MCF 10A (cell line): ENCODE measurements at regions not wholly inside any gene's neighbourhood (a gene's known extent, or its start where the extent isn't known, plus 50 kb on each side); places are given as distances from the start of the nearest gene placed in this dataset.

Source experiments
- BruUV-seq: library from RNA; stranded (reverse); fragments of 400-500 nt; replicated peaks from 2 replicates; lab custom pipeline; 2021; lab: Mats Ljungman, UMichigan
- CTCF ChIA-PET: fragments of 300-600 bp; sonication (Branson Sonifier 250); formaldehyde crosslinking; extraction: SDS; loops from one replicate; lab custom pipeline; 2021; ENCODE audit warnings: antibody characterized with exemption, inconsistent platforms; lab: Yijun Ruan, JAX
- POLR2A ChIA-PET: fragments of 300-600, 350-650 bp; sonication (Branson Sonifier 250); formaldehyde crosslinking; extraction: SDS; loops from one replicate; lab custom pipeline; 2020; ENCODE audit warnings: antibody characterized with exemption, inconsistent platforms; lab: Yijun Ruan, JAX
- DNase-seq: peaks from one replicate; pipeline ENCODE4 v3.0.0-alpha.2; 2018; ENCODE audit not compliant: unreplicated experiment
- H3K27ac Mint-ChIP-seq: one replicate; pipeline ENCODE4 v1.8.0; 2022; ENCODE audit warnings: mild to moderate bottlenecking, low read depth, mixed read lengths; ENCODE audit not compliant: unreplicated experiment
- H3K27me3 Mint-ChIP-seq: one replicate; pipeline ENCODE4 v1.8.0; 2022; ENCODE audit warnings: mixed read lengths; ENCODE audit not compliant: insufficient read depth, unreplicated experiment
- H3K36me3 Mint-ChIP-seq: one replicate; pipeline ENCODE4 v1.8.0; 2022; ENCODE audit warnings: mild to moderate bottlenecking, moderate library complexity, mixed read lengths; ENCODE audit not compliant: insufficient read depth, unreplicated experiment
- H3K4me1 Mint-ChIP-seq: one replicate; pipeline ENCODE4 v1.8.0; 2022; ENCODE audit warnings: mixed read lengths; ENCODE audit not compliant: insufficient read depth, unreplicated experiment
- H3K4me3 Mint-ChIP-seq: one replicate; pipeline ENCODE4 v1.8.0; 2022; ENCODE audit warnings: mild to moderate bottlenecking, moderate library complexity, mixed read lengths; ENCODE audit not compliant: unreplicated experiment
- H3K9me3 Mint-ChIP-seq: one replicate; pipeline ENCODE4 v1.8.0; 2022; ENCODE audit warnings: mixed read lengths; ENCODE audit not compliant: unreplicated experiment
- intact Hi-C: fragments of 100-400 bp; cut with micrococcal nuclease; formaldehyde crosslinking; loops from 2 replicates; pipeline ENCODE4 v1.14.1; 2022
- TF ChIP-seq, protein P1 (sequence below): fragments of 200-600 bp; IDR thresholded peaks from one replicate; pipeline ENCODE4 v1.8.0; 2022; ENCODE audit warnings: antibody characterized with exemption, mild to moderate bottlenecking; ENCODE audit not compliant: unreplicated experiment

DNA sequence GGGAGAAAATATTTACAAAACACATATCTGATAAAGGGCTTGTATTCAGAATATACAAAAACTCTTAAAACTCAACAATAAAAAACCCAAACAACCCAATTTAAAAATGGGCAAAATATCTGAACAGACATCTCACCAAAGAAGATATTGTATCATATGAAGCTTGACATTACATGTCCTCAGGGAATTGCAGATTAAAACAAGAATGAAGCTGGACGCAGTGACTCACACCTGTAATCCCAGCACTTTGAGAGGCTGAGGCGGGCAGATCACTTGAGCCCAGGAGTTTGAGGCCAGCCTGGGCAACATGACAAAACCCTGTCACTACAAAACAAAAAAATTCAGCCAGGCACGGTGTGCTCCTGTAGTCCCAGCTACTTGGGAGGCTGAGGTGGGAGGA, 135.4 kb upstream of the AKIRIN2 start:
- no peak overlapping the region for H3K27ac Mint-ChIP-seq
- TF ChIP-seq, protein P1, sequence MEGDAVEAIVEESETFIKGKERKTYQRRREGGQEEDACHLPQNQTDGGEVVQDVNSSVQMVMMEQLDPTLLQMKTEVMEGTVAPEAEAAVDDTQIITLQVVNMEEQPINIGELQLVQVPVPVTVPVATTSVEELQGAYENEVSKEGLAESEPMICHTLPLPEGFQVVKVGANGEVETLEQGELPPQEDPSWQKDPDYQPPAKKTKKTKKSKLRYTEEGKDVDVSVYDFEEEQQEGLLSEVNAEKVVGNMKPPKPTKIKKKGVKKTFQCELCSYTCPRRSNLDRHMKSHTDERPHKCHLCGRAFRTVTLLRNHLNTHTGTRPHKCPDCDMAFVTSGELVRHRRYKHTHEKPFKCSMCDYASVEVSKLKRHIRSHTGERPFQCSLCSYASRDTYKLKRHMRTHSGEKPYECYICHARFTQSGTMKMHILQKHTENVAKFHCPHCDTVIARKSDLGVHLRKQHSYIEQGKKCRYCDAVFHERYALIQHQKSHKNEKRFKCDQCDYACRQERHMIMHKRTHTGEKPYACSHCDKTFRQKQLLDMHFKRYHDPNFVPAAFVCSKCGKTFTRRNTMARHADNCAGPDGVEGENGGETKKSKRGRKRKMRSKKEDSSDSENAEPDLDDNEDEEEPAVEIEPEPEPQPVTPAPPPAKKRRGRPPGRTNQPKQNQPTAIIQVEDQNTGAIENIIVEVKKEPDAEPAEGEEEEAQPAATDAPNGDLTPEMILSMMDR, result no peak
- H3K9me3 Mint-ChIP-seq, result peaks cover 7% of the 10 kb centered on the region
- H3K27me3 Mint-ChIP-seq, result peaks cover 30% of the 10 kb centered on the region
- DNase-seq, result peak; percentile 14
- ChIA-PET CTCF (interaction anchor here (0.6 kb wide), 1 partner anchor 936 kb away, joined by 3 read pairs; no protein-coding TSS in a partner anchor), POLR2A (no interaction called here)
- intact Hi-C loops, result no loop called here
- H3K4me3 Mint-ChIP-seq, result no peak overlapping the region
- H3K4me1 Mint-ChIP-seq, result no peaks in the 10 kb centered on the region
- BruUV-seq, result no TSS peak
- peaks cover 4% of the 10 kb centered on the region for H3K36me3 Mint-ChIP-seq

DNA sequence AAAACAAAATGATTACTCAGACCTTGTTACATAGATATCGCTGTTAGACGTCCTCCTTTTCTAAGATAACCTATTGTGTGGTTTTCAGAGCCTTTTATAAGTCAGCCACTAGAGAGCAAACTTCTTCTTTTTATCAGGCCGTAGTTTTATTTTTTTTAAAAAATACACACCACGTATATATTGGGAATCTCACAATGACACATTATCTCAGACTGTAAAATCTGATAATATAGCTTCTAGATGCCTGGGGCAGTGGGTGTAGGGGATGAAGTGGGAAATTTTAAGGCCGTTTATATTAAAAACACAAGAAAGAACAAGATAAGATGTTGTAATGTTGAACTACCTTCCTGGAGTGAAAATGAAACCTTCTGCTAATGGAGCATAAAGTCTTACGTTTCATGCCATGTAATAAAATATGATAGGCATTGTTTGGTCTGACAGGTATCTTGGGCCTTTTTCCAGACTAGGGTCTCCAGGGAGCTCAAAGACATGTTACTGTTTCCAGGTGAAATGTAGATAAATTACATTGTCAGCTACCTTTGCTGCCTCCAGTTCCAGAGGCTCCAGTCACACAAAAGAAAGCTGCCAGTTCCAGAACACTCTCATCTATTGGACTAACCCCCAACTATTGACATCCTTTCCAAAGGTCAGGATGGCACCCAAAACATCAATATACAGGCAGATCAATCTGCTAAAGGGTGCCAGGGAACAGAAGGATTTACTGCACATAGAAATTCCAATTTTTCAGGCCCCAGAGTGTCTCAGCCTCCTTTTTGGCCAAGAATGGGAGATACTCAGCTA, 130.2 kb upstream of the AKIRIN2 start:
- H3K4me3 Mint-ChIP-seq, result peak overlapping the region; percentile 75
- CTCF ChIA-PET, result interaction anchor here (0.5 to 3.0 kb wide), 54 partner anchors 9 to 1045 kb away, joined by 3 to 27 read pairs (median 4); no protein-coding TSS in a partner anchor

GRCh38 chr6:87830907-87831306, 128.9 kb upstream of the AKIRIN2 start:
- CTCF ChIA-PET, result interaction anchor here (0.5 to 3.0 kb wide), 28 partner anchors 10 to 1255 kb away, joined by 3 to 27 read pairs (median 4); no protein-coding TSS in a partner anchor
- Mint-ChIP-seq H3K4me1 (no peaks in the 10 kb centered on the region), H3K9me3 (no peaks in the 10 kb centered on the region), H3K36me3 (no peaks in the 10 kb centered on the region), H3K27ac (no peak overlapping the region), H3K4me3 (no peak overlapping the region), H3K27me3 (peaks cover 17% of the 10 kb centered on the region)
- intact Hi-C loops, result loop anchor here (5.0 kb wide), 2 partner anchors 96 to 951 kb away; no protein-coding TSS in a partner anchor
- no TSS peak for BruUV-seq
- no peak for DNase-seq
- TF ChIP-seq, protein P1, result no peak
- POLR2A ChIA-PET, result no interaction called here

More for the DNA sequence above, 130.2 kb upstream of the AKIRIN2 start:
- Mint-ChIP-seq H3K9me3 (no peaks in the 10 kb centered on the region), H3K27me3 (peaks cover 17% of the 10 kb centered on the region), H3K4me1 (no peaks in the 10 kb centered on the region), H3K36me3 (no peaks in the 10 kb centered on the region), H3K27ac (peak overlapping the region; percentile 76)
- peak; percentile 32 for DNase-seq
- BruUV-seq, result no TSS peak
- intact Hi-C loops, result loop anchor here (1.0 to 5.0 kb wide), 6 partner anchors 95 to 1039 kb away; no protein-coding TSS in a partner anchor
- POLR2A ChIA-PET, result interaction anchor here (0.6 to 1.1 kb wide), 3 partner anchors 18 to 131 kb away, joined by 3 to 5 read pairs (median 3); no protein-coding TSS in a partner anchor
- TF ChIP-seq, protein P1, result peak; percentile 6

GRCh38 chr6:87829622-87830121, 127.6 kb upstream of the AKIRIN2 start:
- ChIA-PET POLR2A (no interaction called here), CTCF (interaction anchor here (1.0 to 3.0 kb wide), 2 partner anchors 101 to 951 kb away, joined by 3 to 13 read pairs; no protein-coding TSS in a partner anchor)
- Mint-ChIP-seq H3K4me1 (no peaks in the 10 kb centered on the region), H3K4me3 (no peak overlapping the region), H3K36me3 (no peaks in the 10 kb centered on the region), H3K27me3 (peaks cover 17% of the 10 kb centered on the region), H3K27ac (no peak overlapping the region), H3K9me3 (no peaks in the 10 kb centered on the region)
- DNase-seq, result no peak
- BruUV-seq, result no TSS peak
- intact Hi-C loops, result loop anchor here (5.0 kb wide), 2 partner anchors 98 to 953 kb away; no protein-coding TSS in a partner anchor
- TF ChIP-seq, protein P1, result no peak
